ENCODE measurements at regions not wholly inside any gene's neighbourhood (a gene's known extent, or its start where the extent isn't known, plus 50 kb on each side); places are given as distances from the start of the nearest gene placed in this dataset.

- TF ChIP-seq, protein P1, sequence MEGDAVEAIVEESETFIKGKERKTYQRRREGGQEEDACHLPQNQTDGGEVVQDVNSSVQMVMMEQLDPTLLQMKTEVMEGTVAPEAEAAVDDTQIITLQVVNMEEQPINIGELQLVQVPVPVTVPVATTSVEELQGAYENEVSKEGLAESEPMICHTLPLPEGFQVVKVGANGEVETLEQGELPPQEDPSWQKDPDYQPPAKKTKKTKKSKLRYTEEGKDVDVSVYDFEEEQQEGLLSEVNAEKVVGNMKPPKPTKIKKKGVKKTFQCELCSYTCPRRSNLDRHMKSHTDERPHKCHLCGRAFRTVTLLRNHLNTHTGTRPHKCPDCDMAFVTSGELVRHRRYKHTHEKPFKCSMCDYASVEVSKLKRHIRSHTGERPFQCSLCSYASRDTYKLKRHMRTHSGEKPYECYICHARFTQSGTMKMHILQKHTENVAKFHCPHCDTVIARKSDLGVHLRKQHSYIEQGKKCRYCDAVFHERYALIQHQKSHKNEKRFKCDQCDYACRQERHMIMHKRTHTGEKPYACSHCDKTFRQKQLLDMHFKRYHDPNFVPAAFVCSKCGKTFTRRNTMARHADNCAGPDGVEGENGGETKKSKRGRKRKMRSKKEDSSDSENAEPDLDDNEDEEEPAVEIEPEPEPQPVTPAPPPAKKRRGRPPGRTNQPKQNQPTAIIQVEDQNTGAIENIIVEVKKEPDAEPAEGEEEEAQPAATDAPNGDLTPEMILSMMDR (IDR thresholded peaks at IDR 0.05), result no peak
- no peak for TF ChIP-seq POLR2A (IDR thresholded peaks at IDR 0.05)
Measured at GRCh38 chr7:19336836-19337383, 191.7 kb upstream of the FERD3L start.

Measured in Peyer's patch (tissue), 4 donors.